Uterus (tissue), 2 donors: ENCODE measurements at regions not wholly inside any gene's neighbourhood (a gene's known extent, or its start where the extent isn't known, plus 50 kb on each side); places are given as distances from the start of the nearest gene placed in this dataset.

Experiments
- CTCF ChIP-seq, 4 experiments: fragments of 200-600 bp in 2 of 4; fragments of 450-650 bp in 2 of 4; sonication (generic) in 2 of 4; IDR thresholded peaks; one replicate each; pipeline ENCODE4 v1.5.1; 2016 to 2019; ENCODE audit warnings: antibody characterized with exemption in 4 of 4, mild to moderate bottlenecking in 2 of 4, moderate library complexity in 1 of 4
- POLR2A ChIP-seq, 2 donors: fragments of 450-650 bp; IDR thresholded peaks; one replicate each; pipeline ENCODE4 v1.6.1; 2016; ENCODE audit warnings: antibody characterized with exemption in 2 of 2, mild to moderate bottlenecking in 1 of 2, moderate library complexity in 1 of 2

- TF ChIP-seq POLR2A (IDR thresholded peaks at IDR 0.05) (no peak), CTCF (IDR thresholded peaks at IDR 0.05) (no peak)
Observed at GRCh38 chr12:116675339-116676107, 62.3 kb downstream of the SPRING1 start.
